ENCODE measurements at regions not wholly inside any gene's neighbourhood (a gene's known extent, or its start where the extent isn't known, plus 50 kb on each side); places are given as distances from the start of the nearest gene placed in this dataset.

GRCh38 chr10:28095791-28096378, 97.0 kb upstream of the ODAD2 start:
- Histone ChIP-seq H3K9me3 (replicated peaks; ENCODE audit: control insufficient read depth, insufficient read depth, low read depth, low read length) (no peaks in the 10 kb centered on the region), H3K9me1 (ENCODE audit: control insufficient read depth, insufficient read depth, low read length) (no peaks in the 10 kb centered on the region), H3K9ac (ENCODE audit: insufficient read depth in 1 of 2, low read depth in 2 of 2, low read length in 2 of 2) (no peak overlapping the region), H4K20me1 (replicated peaks; ENCODE audit: control insufficient read depth, insufficient read depth, low read length) (no peaks in the 10 kb centered on the region), H2AFZ (ENCODE audit: low read depth, low read length) (no peak overlapping the region), H3K4me1 (replicated peaks in 1 of 2; ENCODE audit: control insufficient read depth in 2 of 2, insufficient read depth in 2 of 2, low read length in 2 of 2) (no peaks in the 10 kb centered on the region), H3K4me2 (ENCODE audit: insufficient read depth, low read length) (no peak overlapping the region), H3K4me3 (no peak overlapping the region), H3K79me2 (ENCODE audit: control insufficient read depth, insufficient read depth, low read length) (no peaks in the 10 kb centered on the region), H3K27ac (ENCODE audit: extremely low read depth, low read depth, low read length) (no peak overlapping the region), H3K27me3 (ENCODE audit: control insufficient read depth in 2 of 2, insufficient read depth in 2 of 2, low read length in 2 of 2) (no peaks in the 10 kb centered on the region), H3K36me3 (ENCODE audit: control insufficient read depth, insufficient read depth, low read length) (no peaks in the 10 kb centered on the region)
- ChIA-PET POLR2A (interaction anchor here (0.7 kb wide), 1 partner anchor 494 kb away, joined by 5 read pairs; no protein-coding TSS in a partner anchor), CTCF (ENCODE audit: low intra/inter-chr PET ratio) (no interaction called here)
- no peak for ATAC-seq
- in situ Hi-C loops (cut with MboI) = no loop called here
- 0% methylated on average over 5 of the region's 5 CpGs for WGBS (ENCODE audit: insufficient coverage, low coverage, missing lambda C conversion rate)
- no peak for FAIRE-seq
- BruUV-seq (replicated peaks) = no TSS peak
- no peak for DNase-seq (ENCODE audit: extremely low read depth in 1 of 4, low spot score in 3 of 4)
- intact Hi-C loops (cut with micrococcal nuclease) = no loop called here
- TF ChIP-seq ZNF3 (CRISPR knock-in tag; IDR thresholded peaks at IDR 0.05) (no peak), SIN3B (IDR thresholded peaks at IDR 0.05; ENCODE audit: low read depth) (no peak), ZFP1 (CRISPR knock-in tag; IDR thresholded peaks at IDR 0.05) (no peak), BRD4 (IDR thresholded peaks at IDR 0.05) (no peak)

GRCh38 chr10:28094121-28094520, 95.2 kb upstream of the ODAD2 start:
- no peak overlapping the region for H3K4me3 ChIP-seq
- H3K9ac ChIP-seq (ENCODE audit: insufficient read depth in 1 of 2, low read depth in 2 of 2, low read length in 2 of 2) = no peak overlapping the region
- no peaks in the 10 kb centered on the region for H4K20me1 ChIP-seq (replicated peaks; ENCODE audit: control insufficient read depth, insufficient read depth, low read length)
- TF ChIP-seq BRD4 (IDR thresholded peaks at IDR 0.05) (no peak), ZNF444 (CRISPR knock-in tag; IDR thresholded peaks at IDR 0.05) (no peak), BRD9 (IDR thresholded peaks at IDR 0.05; ENCODE audit: low read depth, partially characterized antibody) (no peak), ILF3 (IDR thresholded peaks at IDR 0.05; ENCODE audit: borderline replicate concordance) (no peak)
- no TSS peak for BruUV-seq (replicated peaks)
- 0% methylated on average over 8 of the region's 8 CpGs for WGBS (ENCODE audit: insufficient coverage, low coverage, missing lambda C conversion rate)
- no peak overlapping the region for H3K4me2 ChIP-seq (ENCODE audit: insufficient read depth, low read length)
- no peak overlapping the region for H2AFZ ChIP-seq (ENCODE audit: low read depth, low read length)
- no peaks in the 10 kb centered on the region for H3K36me3 ChIP-seq (ENCODE audit: control insufficient read depth, insufficient read depth, low read length)
- ATAC-seq = no peak
- intact Hi-C loops (cut with micrococcal nuclease) (no loop called here), in situ Hi-C loops (cut with MboI) (no loop called here)
- H3K27me3 ChIP-seq (ENCODE audit: control insufficient read depth in 2 of 2, insufficient read depth in 2 of 2, low read length in 2 of 2) = no peaks in the 10 kb centered on the region
- H3K27ac ChIP-seq (ENCODE audit: extremely low read depth, low read depth, low read length) = no peak overlapping the region
- H3K4me1 ChIP-seq (replicated peaks in 1 of 2; ENCODE audit: control insufficient read depth in 2 of 2, insufficient read depth in 2 of 2, low read length in 2 of 2) = no peaks in the 10 kb centered on the region
- no peaks in the 10 kb centered on the region for H3K9me1 ChIP-seq (ENCODE audit: control insufficient read depth, insufficient read depth, low read length)
- ChIA-PET CTCF (ENCODE audit: low intra/inter-chr PET ratio) (no interaction called here), POLR2A (no interaction called here)
- H3K9me3 ChIP-seq (replicated peaks; ENCODE audit: control insufficient read depth, insufficient read depth, low read depth, low read length) = no peaks in the 10 kb centered on the region
- no peaks in the 10 kb centered on the region for H3K79me2 ChIP-seq (ENCODE audit: control insufficient read depth, insufficient read depth, low read length)
- FAIRE-seq = no peak
- no peak for DNase-seq (ENCODE audit: extremely low read depth in 1 of 4, low spot score in 3 of 4)
